HG02938 (cell line): ENCODE measurements at regions not wholly inside any gene's neighbourhood (a gene's known extent, or its start where the extent isn't known, plus 50 kb on each side); places are given as distances from the start of the nearest gene placed in this dataset.
"Not testable (repeated sequence)": the region's sequence is repeated elsewhere in the genome, so short reads cannot be mapped to it uniquely, and the experiment has no call there.

ENCODE experiments used
- ATAC-seq: cut with Tn5 transposase; IDR thresholded peaks from one replicate; pipeline ENCODE4 v1.9.1; 2021; ENCODE audit warnings: mild to moderate bottlenecking, moderate library complexity; ENCODE audit not compliant: unreplicated experiment

GRCh38 chr9:106779796-106780195 lies 83.2 kb upstream of the ZNF462 start:
- ATAC-seq, result no peak

GRCh38 chr9:106783121-106783520 lies 79.8 kb upstream of the ZNF462 start:
- no peak for ATAC-seq

GRCh38 chr9:106784076-106784475 lies 78.9 kb upstream of the ZNF462 start:
- no peak for ATAC-seq

GRCh38 chr9:106785200-106785599 lies 77.8 kb upstream of the ZNF462 start:
- no peak for ATAC-seq

- ATAC-seq, result not testable (repeated sequence)
Observed at GRCh38 chr9:106788021-106788420, 74.9 kb upstream of the ZNF462 start.

GRCh38 chr9:106795031-106795430 lies 67.9 kb upstream of the ZNF462 start:
- no peak for ATAC-seq

- ATAC-seq, result no peak
Observed at GRCh38 chr9:106796771-106797170, 66.2 kb upstream of the ZNF462 start.

- ATAC-seq, result no peak
Observed at GRCh38 chr9:106797299-106797698, 65.7 kb upstream of the ZNF462 start.

GRCh38 chr9:106798016-106798799 lies 64.8 kb upstream of the ZNF462 start:
- ATAC-seq, result no peak

- no peak for ATAC-seq
Observed at GRCh38 chr9:106799152-106799551, 63.8 kb upstream of the ZNF462 start.

- ATAC-seq, result no peak
Observed at GRCh38 chr9:106800701-106801270, 62.2 kb upstream of the ZNF462 start.

- no peak for ATAC-seq
Observed at GRCh38 chr9:106801816-106802215, 61.1 kb upstream of the ZNF462 start.
